HepG2 (cell line): ENCODE measurements at regions not wholly inside any gene's neighbourhood (a gene's known extent, or its start where the extent isn't known, plus 50 kb on each side); places are given as distances from the start of the nearest gene placed in this dataset.

Experiments
- AGO1 ChIP-seq: fragments of 200-400 bp; formaldehyde crosslinking; IDR thresholded peaks from 2 replicates; pipeline ENCODE4 v1.6.1; 2017; ENCODE audit warnings: mild to moderate bottlenecking, low read depth, low read length, moderate library complexity; ENCODE audit not compliant: poor library complexity, severe bottlenecking
- FIP1L1 ChIP-seq: fragments of 200-400 bp; formaldehyde crosslinking; IDR thresholded peaks from 2 replicates; pipeline ENCODE4 v1.6.1; 2018; ENCODE audit warnings: low read depth, mild to moderate bottlenecking, low read length, moderate library complexity, borderline replicate concordance; ENCODE audit not compliant: insufficient read depth
- GRHL1 ChIP-seq: sonication (generic); formaldehyde crosslinking; conservative IDR thresholded peaks from 2 replicates; pipeline ENCODE4 v1.8.0; 2022; ENCODE audit warnings: missing genetic modification reagents
- HBP1 ChIP-seq: IDR thresholded peaks from 2 replicates; pipeline ENCODE4 v1.6.1; 2016; ENCODE audit warnings: low read depth, control low read depth
- IKZF4 ChIP-seq: sonication (generic); formaldehyde crosslinking; IDR thresholded peaks from 2 replicates; pipeline ENCODE4 v1.5.1; 2020; ENCODE audit warnings: borderline replicate concordance, mild to moderate bottlenecking, low read depth, missing genetic modification reagents; ENCODE audit errors: not compliant biosample characterization
- KLF12 ChIP-seq: sonication (generic); formaldehyde crosslinking; IDR thresholded peaks from 2 replicates; pipeline ENCODE4 v1.4.0; 2020; ENCODE audit warnings: missing genetic modification reagents, borderline replicate concordance
- MEIS2 ChIP-seq: sonication (generic); formaldehyde crosslinking; IDR thresholded peaks from 2 replicates; pipeline ENCODE4 v1.9.0; 2021; ENCODE audit warnings: mild to moderate bottlenecking, missing genetic modification reagents
- NFIC ChIP-seq: IDR thresholded peaks from 2 replicates; pipeline ENCODE4 v1.6.1; 2012; ENCODE audit warnings: mild to moderate bottlenecking, low read length, inconsistent platforms
- PTBP1 ChIP-seq: fragments of 200-400 bp; formaldehyde crosslinking; IDR thresholded peaks from 2 replicates; pipeline ENCODE4 v1.6.1; 2018; ENCODE audit warnings: low read length, low read depth; ENCODE audit not compliant: poor library complexity, severe bottlenecking
- RFX5 ChIP-seq: IDR thresholded peaks from 2 replicates; pipeline ENCODE4 v1.6.1; 2011; ENCODE audit warnings: low read depth, low read length, improper control_type of control experiment
- SMAD3 ChIP-seq: sonication (generic); formaldehyde crosslinking; IDR thresholded peaks from 2 replicates; pipeline ENCODE4 v1.4.0; 2020; ENCODE audit warnings: missing genetic modification reagents
- SMARCC2 ChIP-seq: fragments of 450-650 bp; IDR thresholded peaks from 2 replicates; pipeline ENCODE4 v1.6.1; 2017; ENCODE audit warnings: antibody characterized with exemption, mild to moderate bottlenecking
- SNRNP70 ChIP-seq: fragments of 200-400 bp; formaldehyde crosslinking; IDR thresholded peaks from 2 replicates; pipeline ENCODE4 v1.6.1; 2017; ENCODE audit warnings: mild to moderate bottlenecking, low read depth, low read length, moderate library complexity
- SP1 ChIP-seq, 2 experiments: fragments of 450-650 bp in 1 of 2; sonication (generic) in 1 of 2; formaldehyde crosslinking in 1 of 2; IDR thresholded peaks; 2 replicates each; pipeline versions ENCODE4 v1.4.0 to v1.6.1; 2016 to 2020; ENCODE audit warnings: missing genetic modification reagents in 1 of 2
- ZBTB42 ChIP-seq: sonication (generic); formaldehyde crosslinking; IDR thresholded peaks from 2 replicates; pipeline ENCODE4 v1.5.0; 2020; ENCODE audit warnings: mild to moderate bottlenecking, missing genetic modification reagents
- ZBTB8A ChIP-seq: sonication (generic); formaldehyde crosslinking; IDR thresholded peaks from 2 replicates; pipeline ENCODE4 v1.4.0; 2020; ENCODE audit warnings: mild to moderate bottlenecking, low read depth, missing genetic modification reagents, borderline replicate concordance
- ZMAT5 ChIP-seq: sonication (generic); formaldehyde crosslinking; IDR thresholded peaks from 2 replicates; pipeline ENCODE4 v1.5.0; 2020; ENCODE audit warnings: mild to moderate bottlenecking, low read depth, missing genetic modification reagents, borderline replicate concordance
- ZNF124 ChIP-seq: sonication (generic); formaldehyde crosslinking; IDR thresholded peaks from 2 replicates; pipeline ENCODE4 v1.4.0; 2020; ENCODE audit warnings: missing genetic modification reagents
- ZNF274 ChIP-seq: sonication (generic); formaldehyde crosslinking; IDR thresholded peaks from 2 replicates; pipeline ENCODE4 v1.5.1; 2020; ENCODE audit warnings: mild to moderate bottlenecking, missing genetic modification reagents
- ZNF382 ChIP-seq: sonication (generic); formaldehyde crosslinking; IDR thresholded peaks from 2 replicates; pipeline ENCODE4 v1.5.0; 2020; ENCODE audit warnings: missing genetic modification reagents, mild to moderate bottlenecking, borderline replicate concordance
- ZNF441 ChIP-seq: sonication (generic); formaldehyde crosslinking; IDR thresholded peaks from 2 replicates; pipeline ENCODE4 v1.7.0; 2021; ENCODE audit warnings: missing genetic modification reagents, borderline replicate concordance
- ZNF563 ChIP-seq: sonication (generic); formaldehyde crosslinking; IDR thresholded peaks from 2 replicates; pipeline ENCODE4 v1.8.0; 2022; ENCODE audit warnings: mild to moderate bottlenecking, moderate library complexity, missing genetic modification reagents
- ZSCAN31 ChIP-seq: sonication (generic); formaldehyde crosslinking; IDR thresholded peaks from 2 replicates; pipeline ENCODE4 v1.5.0; 2020; ENCODE audit warnings: low read depth, mild to moderate bottlenecking, missing genetic modification reagents
- TF ChIP-seq, protein P1 (sequence below): IDR thresholded peaks from 2 replicates; pipeline ENCODE4 v1.6.1; 2016

- TF ChIP-seq SP1 (IDR thresholded peaks at IDR 0.05): no peak
- no peak for TF ChIP-seq SP1 (CRISPR knock-in tag; IDR thresholded peaks at IDR 0.05)
- TF ChIP-seq, protein P1, sequence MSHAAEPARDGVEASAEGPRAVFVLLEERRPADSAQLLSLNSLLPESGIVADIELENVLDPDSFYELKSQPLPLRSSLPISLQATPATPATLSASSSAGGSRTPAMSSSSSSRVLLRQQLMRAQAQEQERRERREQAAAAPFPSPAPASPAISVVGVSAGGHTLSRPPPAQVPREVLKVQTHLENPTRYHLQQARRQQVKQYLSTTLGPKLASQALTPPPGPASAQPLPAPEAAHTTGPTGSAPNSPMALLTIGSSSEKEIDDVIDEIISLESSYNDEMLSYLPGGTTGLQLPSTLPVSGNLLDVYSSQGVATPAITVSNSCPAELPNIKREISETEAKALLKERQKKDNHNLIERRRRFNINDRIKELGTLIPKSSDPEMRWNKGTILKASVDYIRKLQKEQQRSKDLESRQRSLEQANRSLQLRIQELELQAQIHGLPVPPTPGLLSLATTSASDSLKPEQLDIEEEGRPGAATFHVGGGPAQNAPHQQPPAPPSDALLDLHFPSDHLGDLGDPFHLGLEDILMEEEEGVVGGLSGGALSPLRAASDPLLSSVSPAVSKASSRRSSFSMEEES: no peak
- no peak for TF ChIP-seq PTBP1
- TF ChIP-seq IKZF4 (CRISPR knock-in tag): no peak
- TF ChIP-seq NFIC: no peak
- TF ChIP-seq ZNF274 (CRISPR knock-in tag): peak; percentile 57; the same call in 1 of the 2 replicates
- 0 out of 2 replicates have a peak, but pooled peaks have one; percentile 16 for TF ChIP-seq RFX5
- TF ChIP-seq MEIS2: 0 out of 2 replicates have a peak, but pooled peaks have one; percentile 39
- TF ChIP-seq AGO1: no peak
- no peak for TF ChIP-seq SMARCC2
- 0 out of 2 replicates have a peak, but pooled peaks have one; percentile 54 for TF ChIP-seq ZNF441 (CRISPR knock-in tag)
- no peak for TF ChIP-seq FIP1L1
- TF ChIP-seq KLF12: peak; percentile 28; the same call in 1 of the 2 replicates
- TF ChIP-seq HBP1 (CRISPR knock-in tag): no peak
- no peak for TF ChIP-seq ZBTB8A (CRISPR knock-in tag)
- no peak for TF ChIP-seq ZBTB42
- no peak for TF ChIP-seq ZSCAN31 (CRISPR knock-in tag)
- TF ChIP-seq SNRNP70: no peak
- TF ChIP-seq ZNF124 (CRISPR knock-in tag): peak; percentile 94
- peak; percentile 90 for TF ChIP-seq SMAD3 (CRISPR knock-in tag)
- TF ChIP-seq ZNF563 (CRISPR knock-in tag): no peak
- no peak for TF ChIP-seq ZNF382
- TF ChIP-seq GRHL1 (CRISPR knock-in tag): no peak
- TF ChIP-seq ZMAT5 (CRISPR knock-in tag): no peak
These were observed 83.5 kb upstream of the SPTLC3 start (continued) for GRCh38 chr20:12925210-12925755.
